ENCODE measurements at regions not wholly inside any gene's neighbourhood (a gene's known extent, or its start where the extent isn't known, plus 50 kb on each side); places are given as distances from the start of the nearest gene placed in this dataset.

DNA sequence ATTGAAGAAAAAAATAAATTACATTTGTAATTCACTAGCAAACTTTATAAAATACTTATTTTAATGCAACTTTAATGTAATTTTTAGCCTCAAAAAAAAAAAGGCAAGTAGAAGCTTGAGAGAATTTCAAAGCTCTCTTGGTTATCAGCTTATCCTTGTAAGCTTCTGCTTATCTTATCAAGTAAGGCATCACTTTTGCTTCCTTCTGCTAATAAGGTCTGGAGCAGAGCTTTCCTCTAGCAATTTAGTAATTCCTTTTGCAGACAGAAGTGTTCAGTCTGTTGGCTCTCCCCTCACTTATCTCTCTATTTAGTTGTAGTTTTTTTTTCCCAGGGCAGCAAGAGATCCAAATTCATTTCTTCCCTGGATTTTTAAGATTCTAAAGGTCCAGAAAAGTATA is 525.0 kb downstream of the ISL1 start:
- no peak for DNase-seq

GRCh38 chr5:51944500-51945125 is 561.4 kb downstream of the ISL1 start:
- no peak for DNase-seq

DNA sequence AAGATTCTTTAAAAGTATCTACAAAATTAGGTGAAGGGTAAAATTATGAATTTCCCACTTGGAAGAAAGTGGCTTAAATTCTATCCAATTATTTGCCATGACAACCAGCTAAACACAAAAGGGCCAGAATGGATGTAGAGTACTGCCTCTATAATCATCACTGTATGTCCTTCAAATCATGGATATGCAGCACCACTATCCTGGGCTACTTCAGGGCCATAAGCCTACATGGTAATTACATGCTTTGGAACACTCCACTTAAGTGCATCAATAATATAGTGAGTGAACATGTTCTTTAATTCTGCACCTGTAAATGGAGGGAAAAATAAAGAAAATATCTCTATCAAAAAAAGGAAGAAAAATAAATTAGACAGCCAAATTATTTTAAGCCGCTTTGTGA is 575.2 kb downstream of the ISL1 start:
- no peak for DNase-seq

DNA sequence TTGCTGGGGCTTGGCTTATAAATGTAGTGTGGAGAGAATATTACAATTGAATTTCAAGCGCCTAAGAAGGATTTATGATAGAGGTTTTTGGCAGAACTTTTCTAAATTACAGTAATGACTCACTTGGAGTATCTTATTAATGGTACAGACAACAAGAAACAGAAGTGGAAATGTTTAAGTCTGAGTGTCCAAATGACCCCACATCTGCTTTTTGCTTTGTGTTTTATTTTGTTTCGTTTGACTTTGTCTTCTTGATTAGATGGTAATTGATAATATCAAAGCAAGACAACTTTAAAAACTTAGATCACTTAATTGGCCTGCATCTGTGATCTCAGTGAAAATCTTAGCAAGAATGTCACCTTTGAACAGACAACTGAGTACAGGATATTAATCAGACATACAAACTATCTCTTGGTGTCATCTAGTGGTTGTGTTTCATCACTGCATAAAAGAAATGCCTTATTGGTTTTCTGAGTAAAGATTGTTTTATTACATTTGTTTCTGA is 577.4 kb downstream of the ISL1 start:
- DNase-seq: no peak

DNA sequence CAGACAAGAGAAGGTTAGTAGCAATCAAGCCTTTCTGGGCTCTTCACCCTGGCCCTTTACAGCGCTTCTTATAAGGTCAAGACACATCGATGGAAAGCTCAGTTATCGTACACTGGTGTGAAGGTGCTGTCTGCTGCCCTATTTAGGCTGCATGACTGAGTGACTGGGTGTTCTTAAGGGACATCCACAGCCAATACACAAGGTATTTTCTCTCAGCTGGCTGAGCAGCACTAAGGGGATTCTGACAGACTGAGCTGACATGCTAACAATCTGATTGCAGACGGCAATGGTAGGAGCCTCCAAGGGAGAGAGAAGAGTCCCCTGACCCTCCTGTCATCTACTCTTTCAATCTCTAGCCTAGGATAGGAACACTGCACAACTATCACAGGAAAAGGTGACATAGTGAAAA is 577.9 kb downstream of the ISL1 start:
- DNase-seq: no peak

DNA sequence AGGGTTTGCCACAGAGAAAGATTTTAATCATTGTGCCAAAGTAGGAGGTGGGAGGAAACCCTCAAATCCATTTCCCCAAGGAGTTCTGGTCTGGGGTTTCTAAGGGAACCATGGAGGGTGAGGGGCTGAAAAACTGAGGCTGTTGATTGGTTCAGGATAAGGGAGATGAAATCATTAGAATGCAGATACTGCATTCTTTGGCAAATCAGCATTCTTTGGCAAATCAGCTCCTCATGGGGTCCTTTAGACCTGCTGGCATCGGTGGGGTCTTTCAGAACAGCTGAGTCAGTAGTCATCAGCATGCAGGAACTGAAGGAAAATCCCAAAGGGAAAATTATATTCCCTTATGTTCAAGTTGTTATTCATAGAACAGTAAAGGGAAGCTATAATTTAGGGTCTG is 585.5 kb downstream of the ISL1 start:
- DNase-seq: no peak

DNA sequence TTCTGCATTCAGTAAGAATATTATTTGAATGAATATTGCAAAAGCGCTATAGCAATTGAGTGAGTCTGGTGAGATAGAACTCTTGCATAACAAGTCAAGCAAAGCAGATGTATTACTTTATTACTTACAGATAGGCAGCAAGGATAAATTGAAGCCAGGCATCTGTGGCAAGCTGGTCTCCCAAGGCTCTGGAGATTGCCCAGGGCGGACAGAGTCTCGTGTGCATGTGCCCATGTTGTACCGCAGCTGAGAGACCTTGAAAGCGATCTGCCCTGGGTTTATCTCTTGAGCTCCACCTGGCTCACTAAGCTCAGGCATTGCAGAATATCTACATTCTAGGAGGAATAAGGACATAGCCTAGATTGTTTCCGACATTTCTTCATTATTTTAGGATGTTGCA is 591.6 kb downstream of the ISL1 start:
- DNase-seq: no peak

GRCh38 chr5:51977014-51977413 is 593.8 kb downstream of the ISL1 start:
- no peak for DNase-seq

DNA sequence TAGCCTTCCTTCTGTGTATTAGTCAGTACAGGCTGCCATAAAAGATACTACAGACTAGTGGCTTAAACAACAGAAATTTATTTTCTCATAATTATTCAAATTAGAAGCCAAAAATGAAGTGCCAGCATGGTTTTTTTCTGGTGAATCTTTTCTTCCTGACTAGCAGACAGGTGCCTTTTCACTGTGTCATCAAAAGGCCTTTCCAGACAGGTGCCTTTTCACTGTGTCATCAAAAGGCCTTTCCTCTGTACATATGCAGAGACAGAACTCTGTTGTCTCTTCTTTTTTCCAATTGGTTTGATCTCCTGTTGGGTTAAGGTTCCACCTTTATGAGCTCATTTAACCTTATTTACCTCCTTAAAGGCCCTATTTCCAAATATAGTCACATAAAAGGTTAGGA is 599.9 kb downstream of the ISL1 start:
- DNase-seq: no peak

DNA sequence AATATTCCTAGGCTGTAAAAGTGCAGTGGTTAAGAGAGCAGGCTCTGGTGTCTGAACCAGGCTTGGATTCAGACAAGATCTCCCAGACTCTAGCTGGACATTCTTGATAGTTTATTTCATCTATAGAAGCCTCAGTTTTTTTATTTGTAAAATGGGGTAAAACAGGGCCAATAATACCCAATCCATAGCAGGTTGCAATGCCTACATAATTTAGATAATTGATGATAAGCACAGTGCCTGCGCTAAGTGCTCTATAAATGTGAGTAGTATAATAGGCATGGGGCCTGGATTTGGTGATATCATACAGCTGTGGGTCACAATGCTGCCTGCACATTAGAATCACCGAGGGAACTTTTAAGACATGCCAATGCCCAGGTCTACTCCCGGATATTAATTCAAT is 603.5 kb downstream of the ISL1 start:
- DNase-seq: no peak

- DNase-seq: no peak
These were observed 604.0 kb downstream of the ISL1 start for GRCh38 chr5:51987239-51987638.

- DNase-seq: no peak
These were observed 604.5 kb downstream of the ISL1 start for GRCh38 chr5:51987669-51988209.

GRCh38 chr5:51988634-51989033 is 605.4 kb downstream of the ISL1 start:
- no peak for DNase-seq

DNA sequence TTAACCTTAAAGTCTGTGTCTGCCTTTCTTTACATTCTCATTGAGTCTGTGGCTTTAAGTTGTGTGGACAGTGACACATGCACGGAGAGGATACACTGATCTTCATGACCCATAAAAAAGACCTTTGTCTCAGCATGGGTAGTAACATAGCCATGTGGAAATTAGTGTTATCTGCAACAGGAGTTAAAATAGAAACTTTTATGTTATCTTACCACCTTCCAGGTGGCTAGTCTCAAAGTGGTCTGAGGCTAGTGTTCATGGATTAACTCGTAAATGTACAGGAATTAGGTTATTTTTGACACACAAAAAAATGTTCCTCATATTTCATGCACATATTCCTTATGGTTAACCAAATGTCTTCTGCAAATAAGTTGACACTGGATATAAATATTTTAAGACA is 607.0 kb downstream of the ISL1 start:
- no peak for DNase-seq

GRCh38 chr5:51990661-51991180 is 607.5 kb downstream of the ISL1 start:
- DNase-seq: no peak

- DNase-seq: no peak
These were observed 608.7 kb downstream of the ISL1 start for GRCh38 chr5:51991940-51992339.

GRCh38 chr5:51995773-51996306 is 612.6 kb downstream of the ISL1 start:
- no peak for DNase-seq

GRCh38 chr5:51996356-51996861 is 613.2 kb downstream of the ISL1 start:
- no peak for DNase-seq

DNA sequence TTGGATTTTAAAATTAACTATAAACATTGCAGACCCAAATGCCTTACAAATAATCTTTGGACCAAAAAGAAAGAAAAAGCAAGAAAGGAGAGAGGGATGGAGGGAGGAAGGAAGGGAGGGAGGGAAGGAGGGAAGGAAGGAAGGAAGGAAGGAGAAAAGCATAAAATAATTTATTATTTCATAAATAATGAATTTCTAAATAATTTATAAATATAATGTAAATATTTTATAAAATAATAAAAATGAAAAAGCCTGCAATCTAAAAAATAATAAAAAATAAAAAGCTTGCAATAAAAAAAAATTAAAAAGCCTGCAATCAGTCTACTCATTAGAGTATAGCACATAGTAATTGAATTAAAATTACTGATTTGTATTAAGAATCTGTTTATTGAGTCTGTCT is 614.3 kb downstream of the ISL1 start:
- no peak for DNase-seq

GRCh38 chr5:51997949-51998348 is 614.7 kb downstream of the ISL1 start:
- DNase-seq: no peak

DNA sequence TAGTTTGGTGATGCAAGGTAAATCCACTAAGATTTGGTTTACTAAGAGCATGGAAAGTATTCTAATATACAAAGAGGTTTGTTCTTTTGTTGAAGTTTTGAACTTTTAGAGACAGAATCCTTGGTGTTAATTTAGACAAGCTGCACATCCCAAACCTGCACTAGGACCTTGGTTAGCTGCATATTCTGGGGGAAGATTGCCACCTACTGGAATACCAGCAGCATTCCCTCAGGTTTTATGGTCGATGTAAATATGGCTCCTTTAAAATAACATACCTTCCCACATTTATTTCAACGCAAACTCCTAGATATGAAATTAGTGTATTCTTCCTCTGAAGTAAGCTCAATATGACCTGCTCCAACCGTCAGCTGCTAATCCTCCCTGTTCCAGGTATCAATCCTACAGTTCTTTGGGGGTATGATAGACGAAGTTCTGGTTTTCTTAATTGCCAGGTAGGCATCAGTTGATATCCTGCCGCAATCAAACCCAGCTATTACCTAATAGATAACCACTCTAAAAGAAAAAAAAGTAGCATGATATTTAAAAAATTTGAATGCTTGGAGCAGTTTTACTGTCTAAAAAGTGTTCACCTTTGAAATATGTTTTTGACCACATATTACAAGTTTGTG is 624.1 kb downstream of the ISL1 start:
- DNase-seq: peak; percentile 9

DNA sequence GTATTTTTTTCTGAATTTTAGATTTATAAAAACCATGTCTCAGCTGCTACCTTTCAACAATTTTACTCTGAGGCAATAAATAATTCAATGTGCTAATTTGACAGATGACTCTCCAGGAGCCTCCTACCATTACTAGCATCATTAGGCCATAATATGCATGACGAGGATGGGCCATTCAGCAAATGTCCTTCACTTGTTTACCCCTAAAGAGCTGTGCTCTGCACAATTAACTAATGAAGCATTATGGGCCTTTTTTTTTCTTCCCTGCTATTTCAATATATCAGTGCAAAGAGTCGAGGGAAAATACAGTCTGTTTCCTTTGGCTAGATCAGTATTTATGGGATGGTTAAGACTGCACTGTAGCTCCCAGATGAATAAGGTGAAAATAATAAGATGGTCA is 627.2 kb downstream of the ISL1 start:
- no peak for DNase-seq

GRCh38 chr5:52013523-52013922 is 630.3 kb downstream of the ISL1 start:
- DNase-seq: no peak

Data from skin of body (tissue), 1 donor.